Left hindlimb (tissue), 1 donor: ENCODE measurements at regions not wholly inside any gene's neighbourhood (a gene's known extent, or its start where the extent isn't known, plus 50 kb on each side); places are given as distances from the start of the nearest gene placed in this dataset.

Experiments
- DNase-seq: peaks from one replicate; pipeline ENCODE4 v3.0.0-alpha.2; 2018

GRCh38 chr1:108050158-108050557, 85.2 kb upstream of the VAV3 start:
- DNase-seq = no peak

DNA sequence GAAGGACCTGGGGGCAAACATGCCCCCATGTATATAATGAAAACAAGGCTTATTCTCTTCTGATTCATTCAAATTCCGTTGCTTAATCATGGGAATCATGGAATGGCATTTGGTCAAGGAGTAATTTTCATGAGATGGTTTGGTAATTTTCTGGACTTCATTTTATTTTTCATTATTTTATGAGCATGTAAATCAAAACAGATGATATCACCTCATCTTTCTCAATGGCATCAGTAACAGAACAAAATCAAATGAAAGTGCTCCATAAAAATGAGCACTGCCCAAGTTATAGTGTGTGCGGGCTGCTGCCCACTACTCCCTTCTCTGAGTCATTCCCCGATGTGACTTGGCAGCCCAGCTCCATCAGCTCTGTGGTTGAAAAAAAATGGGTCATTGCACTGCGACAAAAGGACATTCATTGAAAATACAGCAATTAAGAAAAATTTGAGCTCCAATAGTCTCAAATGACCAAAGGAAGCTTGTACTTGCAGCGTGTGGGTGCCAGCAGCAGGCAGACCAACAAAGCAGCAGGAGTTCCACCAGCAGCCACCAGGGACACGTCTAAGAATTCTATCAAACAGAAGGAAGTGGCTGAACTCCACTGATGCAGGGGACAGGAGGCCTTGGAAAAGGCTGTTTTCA, 84.3 kb upstream of the VAV3 start:
- DNase-seq = no peak

DNA sequence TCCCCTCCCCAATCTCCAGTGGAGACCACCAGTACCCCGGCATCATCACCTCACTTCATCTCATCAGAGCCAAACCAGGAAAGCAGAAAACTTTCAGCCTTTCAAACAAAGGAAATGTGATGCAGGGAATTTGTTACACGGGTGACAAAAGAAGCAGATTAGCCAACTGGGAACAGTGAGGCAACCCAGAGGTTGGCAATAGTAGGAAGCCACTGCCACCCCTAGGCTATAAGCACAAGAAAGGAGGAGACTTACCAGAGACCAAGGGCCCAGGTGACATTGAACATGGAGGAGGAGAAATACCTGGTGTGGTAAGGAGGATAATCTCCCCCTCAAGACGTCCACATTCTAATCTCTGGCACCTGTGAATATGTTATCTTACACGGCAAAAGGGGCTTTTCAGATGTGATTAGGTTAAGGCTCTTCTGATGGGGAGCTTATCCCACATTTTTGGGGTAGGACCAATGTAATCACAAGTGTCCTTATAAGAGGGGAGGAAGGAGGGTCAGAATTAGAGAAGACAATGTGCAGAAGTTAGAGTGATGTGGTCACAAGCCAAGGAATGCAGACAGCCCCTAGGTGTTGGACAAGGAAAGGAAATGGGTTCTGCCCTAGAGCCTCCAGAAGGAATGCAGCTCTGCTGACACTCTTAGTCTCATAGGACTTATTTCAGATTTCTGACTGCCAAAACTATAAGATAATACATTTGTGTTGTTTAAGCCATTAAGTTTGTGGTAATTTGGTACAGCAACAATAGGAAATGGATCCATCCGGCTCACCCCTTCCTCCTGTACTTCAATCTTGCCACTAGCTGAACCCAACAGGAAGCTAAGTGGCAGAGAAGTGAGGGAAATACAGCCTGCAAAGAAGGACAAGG, 83.6 kb upstream of the VAV3 start:
- DNase-seq = no peak

DNA sequence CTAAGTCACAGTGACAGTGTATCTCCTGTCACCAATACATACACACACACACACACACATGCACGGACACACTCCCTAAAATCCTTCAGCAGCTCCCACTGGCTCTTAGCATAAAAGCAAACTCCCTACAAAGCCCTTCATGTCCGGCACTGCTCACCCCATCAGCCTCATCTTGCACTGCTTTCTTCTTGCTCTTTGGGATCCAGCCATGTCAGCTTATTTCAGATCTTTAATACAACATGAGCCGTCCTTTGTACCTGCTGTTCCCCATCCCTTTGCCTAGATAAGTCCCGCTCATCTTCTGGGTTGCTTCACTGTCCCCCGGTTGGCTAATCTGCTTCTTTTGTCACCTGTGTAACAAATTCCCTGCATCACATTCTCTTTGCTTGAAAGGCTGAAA, 82.1 kb upstream of the VAV3 start:
- DNase-seq = no peak

GRCh38 chr1:108046026-108046425, 81.0 kb upstream of the VAV3 start:
- DNase-seq = no peak

DNA sequence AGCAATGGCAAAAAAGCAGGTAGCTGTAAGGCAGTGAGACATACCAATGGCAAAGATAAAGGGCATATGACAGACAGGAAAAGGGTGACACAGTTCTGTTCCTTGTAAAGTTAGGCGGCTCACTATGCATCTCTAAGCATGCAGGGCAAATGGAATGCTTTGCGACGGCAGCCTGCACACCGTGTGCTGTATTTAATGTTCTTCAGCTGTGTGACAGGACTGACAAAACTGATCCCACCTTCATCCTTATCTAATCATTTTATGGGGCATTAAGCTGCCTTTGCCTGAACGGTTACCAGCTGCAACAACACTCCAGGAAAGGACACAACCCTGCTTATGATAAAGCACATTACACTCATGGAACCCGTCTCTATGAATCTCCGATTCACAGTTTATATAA, 80.5 kb upstream of the VAV3 start:
- no peak for DNase-seq

GRCh38 chr1:108044318-108044717, 79.3 kb upstream of the VAV3 start:
- no peak for DNase-seq

- no peak for DNase-seq
Measured at GRCh38 chr1:108043707-108044106, 78.7 kb upstream of the VAV3 start.

DNA sequence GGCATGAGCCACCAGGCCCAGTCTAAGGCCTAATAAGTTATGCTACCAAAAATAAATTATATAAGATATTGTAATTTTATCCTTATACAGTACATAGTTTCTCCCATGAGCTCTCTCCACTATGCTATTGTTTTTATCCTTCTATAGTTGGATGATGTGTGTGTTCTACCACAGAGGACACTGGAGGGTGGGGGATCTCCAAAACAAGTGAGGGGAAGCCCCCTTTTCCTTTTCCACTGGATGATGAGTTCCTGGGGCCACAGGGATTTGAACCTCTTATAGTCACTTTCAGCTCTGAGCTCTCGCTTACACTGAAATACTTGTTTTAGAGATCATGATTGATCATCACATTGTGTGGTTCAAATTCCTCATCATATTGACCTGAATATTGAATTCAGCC, 77.6 kb upstream of the VAV3 start:
- DNase-seq = no peak

DNA sequence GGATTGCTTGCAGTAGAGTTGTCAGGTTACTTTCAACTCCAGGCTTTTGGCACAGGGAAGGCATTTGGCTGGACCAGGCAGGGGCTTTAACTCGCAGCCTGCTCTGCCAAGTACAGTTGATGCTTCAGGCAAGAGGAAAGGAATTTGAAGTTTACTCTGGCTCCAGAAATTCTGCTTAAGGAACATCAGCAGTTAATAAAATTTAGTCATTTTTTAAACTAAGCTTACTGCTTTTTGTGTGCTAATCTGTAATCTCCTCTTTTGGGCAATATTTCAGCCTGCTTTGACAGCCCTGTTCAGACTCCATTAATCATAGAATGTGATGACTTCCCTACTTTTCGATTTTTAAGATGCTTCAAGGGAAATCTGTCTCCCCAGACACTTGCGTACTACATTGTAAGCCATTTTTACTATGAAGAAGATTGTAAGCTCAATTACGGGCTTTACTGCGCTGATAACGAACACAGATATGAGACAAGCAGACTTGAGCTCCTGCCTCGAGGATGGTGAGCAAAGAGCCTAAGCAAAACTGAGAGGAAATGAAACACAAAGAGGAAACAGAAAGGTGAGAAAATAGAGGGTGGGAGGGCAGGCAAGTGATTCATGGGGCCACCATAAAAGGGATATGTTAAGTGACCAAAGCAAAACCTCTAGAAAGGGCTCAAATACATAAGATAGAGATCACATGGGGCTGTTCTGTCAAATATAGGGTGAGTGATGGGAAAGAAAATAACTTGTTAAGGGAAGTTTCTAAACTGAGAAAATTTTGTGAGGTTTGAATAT, 76.6 kb upstream of the VAV3 start:
- DNase-seq = peak; percentile 75

GRCh38 chr1:108038653-108039236, 73.8 kb upstream of the VAV3 start:
- no peak for DNase-seq

- DNase-seq = no peak
Measured at GRCh38 chr1:108036796-108037562, 72.0 kb upstream of the VAV3 start.

DNA sequence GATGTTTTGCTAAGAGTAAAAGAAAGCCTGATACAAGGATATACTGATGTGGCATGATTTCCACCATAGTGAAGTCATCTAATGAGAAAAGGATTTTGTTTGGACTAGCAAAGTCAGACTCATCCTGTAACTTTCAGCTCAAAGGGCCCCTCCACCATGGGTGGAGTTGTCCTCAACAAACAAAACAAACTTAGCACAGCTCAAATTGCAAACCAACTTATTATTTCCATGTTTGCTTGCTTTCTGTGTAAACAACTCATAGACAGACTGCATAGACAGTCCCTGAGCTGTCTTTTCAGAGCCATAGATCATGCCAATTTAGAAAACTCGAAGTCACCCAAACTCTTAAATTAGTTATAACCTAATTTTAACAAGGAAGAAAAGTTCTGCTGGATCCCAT, 69.4 kb upstream of the VAV3 start:
- DNase-seq = peak; percentile 47

- no peak for DNase-seq
Measured at GRCh38 chr1:108033550-108033951, 68.6 kb upstream of the VAV3 start.

GRCh38 chr1:108028841-108029388, 63.9 kb upstream of the VAV3 start:
- no peak for DNase-seq

- DNase-seq = no peak
Measured at GRCh38 chr1:108027389-108027788, 62.4 kb upstream of the VAV3 start.

GRCh38 chr1:108017698-108018097, 52.7 kb upstream of the VAV3 start:
- no peak for DNase-seq

- no peak for DNase-seq
Measured at GRCh38 chr1:108016451-108016920, 51.5 kb upstream of the VAV3 start.
